Caco-2 (cell line): ENCODE measurements at regions not wholly inside any gene's neighbourhood (a gene's known extent, or its start where the extent isn't known, plus 50 kb on each side); places are given as distances from the start of the nearest gene placed in this dataset.

Experiments used
- BruUV-seq: library from RNA; stranded (reverse); fragments of 400-500 nt; replicated peaks from 2 replicates; lab custom pipeline; 2021; lab: Mats Ljungman, UMichigan
- CTCF ChIA-PET: fragments of 300-600 bp; sonication (Branson Sonifier 250); formaldehyde crosslinking; loops from one replicate; lab custom pipeline; 2022; ENCODE audit warnings: antibody characterized with exemption; lab: Charles Lee
- POLR2A ChIA-PET: fragments of 300-600 bp; sonication (Branson Sonifier 250); formaldehyde crosslinking; loops from one replicate; lab custom pipeline; 2022; ENCODE audit warnings: antibody characterized with exemption; lab: Charles Lee
- DNase-seq, 2 experiments: peaks; one replicate each; pipeline versions ENCODE4 v3.0.0 to v3.0.0-alpha.2; 2020 to 2022
- H3K27me3 ChIP-seq: replicated peaks from 2 replicates; pipeline ENCODE4 v1.6.0; 2011; ENCODE audit warnings: low read length; ENCODE audit not compliant: control insufficient read depth, insufficient read depth
- H3K36me3 ChIP-seq: 2 replicates; pipeline ENCODE4 v1.5.1; 2011; ENCODE audit warnings: low read length; ENCODE audit not compliant: control insufficient read depth, insufficient read depth
- H3K4me1 ChIP-seq: fragments of 250-450 bp; sonication (Bioruptor Pico); 2 replicates; pipeline ENCODE4 v1.5.1; 2020; ENCODE audit warnings: mild to moderate bottlenecking
- H3K4me3 ChIP-seq: 2 replicates; pipeline ENCODE4 v1.5.1; 2011; ENCODE audit warnings: low read depth, mild to moderate bottlenecking, control low read depth, low read length
- H3K9me3 ChIP-seq: fragments of 250-450 bp; sonication (Bioruptor Pico); 2 replicates; pipeline ENCODE4 v1.5.1; 2020; ENCODE audit warnings: mild to moderate bottlenecking, moderate library complexity
- H3K27ac Mint-ChIP-seq: one replicate; pipeline ENCODE4 v1.8.0; 2022; ENCODE audit warnings: mixed read lengths; ENCODE audit not compliant: unreplicated experiment
- H3K27me3 Mint-ChIP-seq: one replicate; pipeline ENCODE4 v1.8.0; 2022; ENCODE audit warnings: mixed read lengths; ENCODE audit not compliant: insufficient read depth, unreplicated experiment
- H3K36me3 Mint-ChIP-seq: one replicate; pipeline ENCODE4 v1.8.0; 2022; ENCODE audit warnings: mild to moderate bottlenecking, mixed read lengths; ENCODE audit not compliant: insufficient read depth, unreplicated experiment
- H3K4me1 Mint-ChIP-seq: one replicate; pipeline ENCODE4 v1.8.0; 2022; ENCODE audit warnings: low read depth, mixed read lengths; ENCODE audit not compliant: unreplicated experiment
- H3K4me3 Mint-ChIP-seq: one replicate; pipeline ENCODE4 v1.8.0; 2022; ENCODE audit warnings: mild to moderate bottlenecking, moderate library complexity, mixed read lengths; ENCODE audit not compliant: unreplicated experiment
- H3K9me3 Mint-ChIP-seq: one replicate; pipeline ENCODE4 v1.8.0; 2022; ENCODE audit warnings: mixed read lengths; ENCODE audit not compliant: unreplicated experiment
- CTCF ChIP-seq, 2 experiments: fragments of 200-600 bp in 1 of 2; IDR thresholded peaks; 1 replicate in 1 of 2; 2 replicates in 1 of 2; pipeline versions ENCODE4 v1.5.1 to v1.8.0; 2011 to 2022; ENCODE audit warnings: antibody characterized with exemption in 1 of 2, control low read depth in 1 of 2, inconsistent platforms in 1 of 2, low read depth in 1 of 2, low read length in 1 of 2, mild to moderate bottlenecking in 1 of 2, moderate library complexity in 1 of 2; ENCODE audit not compliant: insufficient read depth in 1 of 2, severe bottlenecking in 1 of 2, unreplicated experiment in 1 of 2
- intact Hi-C: fragments of 100-400 bp; cut with micrococcal nuclease; formaldehyde crosslinking; loops from one replicate; pipeline ENCODE4 v1.10.0; 2022; ENCODE audit not compliant: unreplicated experiment

GRCh38 chr10:131031346-131031745, 280.2 kb downstream of the TCERG1L start:
- no peak for TF ChIP-seq CTCF (IDR thresholded peaks at IDR 0.05; ENCODE audit: insufficient read depth in 1 of 2, low read depth in 1 of 2, low read length in 1 of 2, severe bottlenecking in 1 of 2, unreplicated experiment in 1 of 2)
- H3K9me3 ChIP-seq = no peaks in the 10 kb centered on the region
- CTCF ChIA-PET = no interaction called here

GRCh38 chr10:131032329-131033165, 279.0 kb downstream of the TCERG1L start:
- Histone ChIP-seq H3K4me3 (no peak overlapping the region), H3K27me3 (no peaks in the 10 kb centered on the region), H3K9me3 (no peaks in the 10 kb centered on the region), H3K36me3 (no peaks in the 10 kb centered on the region), H3K4me1 (no peaks in the 10 kb centered on the region)
- BruUV-seq = no TSS peak
- intact Hi-C loops = no loop called here
- Mint-ChIP-seq H3K4me3 (no peak overlapping the region), H3K9me3 (no peaks in the 10 kb centered on the region), H3K27ac (no peak overlapping the region), H3K36me3 (no peaks in the 10 kb centered on the region), H3K4me1 (no peaks in the 10 kb centered on the region), H3K27me3 (peaks cover 7% of the 10 kb centered on the region)
- ChIA-PET CTCF (no interaction called here), POLR2A (no interaction called here)
- DNase-seq = no peak
- TF ChIP-seq CTCF (IDR thresholded peaks at IDR 0.05; ENCODE audit: insufficient read depth in 1 of 2, low read depth in 1 of 2, low read length in 1 of 2, severe bottlenecking in 1 of 2, unreplicated experiment in 1 of 2) = no peak

More at GRCh38 chr10:131031346-131031745, 280.2 kb downstream of the TCERG1L start:
- no peak for DNase-seq
- Mint-ChIP-seq H3K4me1 (no peaks in the 10 kb centered on the region), H3K27me3 (peaks cover 4% of the 10 kb centered on the region), H3K4me3 (no peak overlapping the region), H3K27ac (no peak overlapping the region), H3K36me3 (no peaks in the 10 kb centered on the region), H3K9me3 (no peaks in the 10 kb centered on the region)
- no TSS peak for BruUV-seq
- intact Hi-C loops = no loop called here
- POLR2A ChIA-PET = no interaction called here
- H3K4me3 ChIP-seq = no peak overlapping the region
- no peaks in the 10 kb centered on the region for H3K36me3 ChIP-seq
- H3K4me1 ChIP-seq = no peaks in the 10 kb centered on the region
- H3K27me3 ChIP-seq = no peaks in the 10 kb centered on the region

GRCh38 chr10:131033166-131034085, 278.1 kb downstream of the TCERG1L start:
- no peaks in the 10 kb centered on the region for H3K27me3 ChIP-seq
- H3K9me3 ChIP-seq = no peaks in the 10 kb centered on the region
- TF ChIP-seq CTCF (IDR thresholded peaks at IDR 0.05; ENCODE audit: insufficient read depth in 1 of 2, low read depth in 1 of 2, low read length in 1 of 2, severe bottlenecking in 1 of 2, unreplicated experiment in 1 of 2) = no peak
- no peak overlapping the region for H3K4me3 Mint-ChIP-seq
- ChIA-PET POLR2A (no interaction called here), CTCF (interaction anchor here (0.6 kb wide), 1 partner anchor 466 kb away, joined by 3 read pairs; no protein-coding TSS in a partner anchor)
- no peaks in the 10 kb centered on the region for H3K36me3 ChIP-seq
- intact Hi-C loops = no loop called here
- DNase-seq = no peak
- H3K4me1 Mint-ChIP-seq = no peaks in the 10 kb centered on the region
- no TSS peak for BruUV-seq
- H3K27ac Mint-ChIP-seq = no peak overlapping the region
- H3K36me3 Mint-ChIP-seq = no peaks in the 10 kb centered on the region
- H3K4me3 ChIP-seq = no peak overlapping the region
- no peaks in the 10 kb centered on the region for H3K9me3 Mint-ChIP-seq
- peaks cover 7% of the 10 kb centered on the region for H3K27me3 Mint-ChIP-seq
- no peaks in the 10 kb centered on the region for H3K4me1 ChIP-seq
